ENCODE measurements at regions not wholly inside any gene's neighbourhood (a gene's known extent, or its start where the extent isn't known, plus 50 kb on each side); places are given as distances from the start of the nearest gene placed in this dataset.

- Histone ChIP-seq H3K4me1 (no peaks in the 10 kb centered on the region), H3K36me3 (ENCODE audit: control insufficient read depth, insufficient read depth, low read length) (no peaks in the 10 kb centered on the region), H3K27ac (no peak overlapping the region), H3K27me3 (ENCODE audit: control insufficient read depth, insufficient read depth, low read length) (no peaks in the 10 kb centered on the region), H3K9ac (no peak overlapping the region), H3K4me2 (ENCODE audit: low read length) (no peak overlapping the region), H2AFZ (no peak overlapping the region), H3K79me2 (no peaks in the 10 kb centered on the region), H3K4me3 (ENCODE audit: low read depth, low read length) (no peak overlapping the region), H3K9me3 (ENCODE audit: control insufficient read depth, low read length) (no peaks in the 10 kb centered on the region)
- TF ChIP-seq CTCF (IDR thresholded peaks at IDR 0.05), result no peak
Measured at GRCh38 chr2:175836361-175836760, 165.7 kb downstream of the LNPK start.

GRCh38 chr2:175834477-175834876 is 167.6 kb downstream of the LNPK start:
- no peak for TF ChIP-seq CTCF (IDR thresholded peaks at IDR 0.05)
- H3K36me3 ChIP-seq (ENCODE audit: control insufficient read depth, insufficient read depth, low read length), result no peaks in the 10 kb centered on the region

GRCh38 chr2:175832866-175833265 is 169.2 kb downstream of the LNPK start:
- no peak for TF ChIP-seq CTCF (IDR thresholded peaks at IDR 0.05)
- Histone ChIP-seq H3K79me2 (no peaks in the 10 kb centered on the region), H3K9me3 (ENCODE audit: control insufficient read depth, low read length) (no peaks in the 10 kb centered on the region), H3K4me1 (no peaks in the 10 kb centered on the region), H3K4me2 (ENCODE audit: low read length) (no peak overlapping the region), H2AFZ (no peak overlapping the region), H3K36me3 (ENCODE audit: control insufficient read depth, insufficient read depth, low read length) (no peaks in the 10 kb centered on the region), H3K27ac (no peak overlapping the region), H3K27me3 (ENCODE audit: control insufficient read depth, insufficient read depth, low read length) (no peaks in the 10 kb centered on the region), H3K9ac (no peak overlapping the region), H3K4me3 (ENCODE audit: low read depth, low read length) (no peak overlapping the region)

More at GRCh38 chr2:175834477-175834876, 167.6 kb downstream of the LNPK start:
- Histone ChIP-seq H3K27me3 (ENCODE audit: control insufficient read depth, insufficient read depth, low read length) (no peaks in the 10 kb centered on the region), H3K4me3 (ENCODE audit: low read depth, low read length) (no peak overlapping the region), H3K4me2 (ENCODE audit: low read length) (no peak overlapping the region), H2AFZ (no peak overlapping the region), H3K27ac (no peak overlapping the region), H3K79me2 (no peaks in the 10 kb centered on the region), H3K9ac (no peak overlapping the region), H3K4me1 (no peaks in the 10 kb centered on the region), H3K9me3 (ENCODE audit: control insufficient read depth, low read length) (no peaks in the 10 kb centered on the region)

GRCh38 chr2:175829741-175830140 is 172.3 kb downstream of the LNPK start:
- H2AFZ ChIP-seq, result no peak overlapping the region
- no peak overlapping the region for H3K9ac ChIP-seq
- H3K4me3 ChIP-seq (ENCODE audit: low read depth, low read length), result no peak overlapping the region
- no peak for TF ChIP-seq CTCF (IDR thresholded peaks at IDR 0.05)
- H3K9me3 ChIP-seq (ENCODE audit: control insufficient read depth, low read length), result no peaks in the 10 kb centered on the region
- no peaks in the 10 kb centered on the region for H3K4me1 ChIP-seq
- no peaks in the 10 kb centered on the region for H3K79me2 ChIP-seq
- no peak overlapping the region for H3K27ac ChIP-seq
- H3K4me2 ChIP-seq (ENCODE audit: low read length), result no peak overlapping the region
- no peaks in the 10 kb centered on the region for H3K27me3 ChIP-seq (ENCODE audit: control insufficient read depth, insufficient read depth, low read length)
- no peaks in the 10 kb centered on the region for H3K36me3 ChIP-seq (ENCODE audit: control insufficient read depth, insufficient read depth, low read length)

- Histone ChIP-seq H3K27ac (no peak overlapping the region), H3K4me1 (no peaks in the 10 kb centered on the region), H3K9ac (no peak overlapping the region), H3K27me3 (ENCODE audit: control insufficient read depth, insufficient read depth, low read length) (no peaks in the 10 kb centered on the region), H3K4me3 (ENCODE audit: low read depth, low read length) (no peak overlapping the region), H3K4me2 (ENCODE audit: low read length) (no peak overlapping the region), H3K9me3 (ENCODE audit: control insufficient read depth, low read length) (no peaks in the 10 kb centered on the region), H3K36me3 (ENCODE audit: control insufficient read depth, insufficient read depth, low read length) (no peaks in the 10 kb centered on the region), H2AFZ (no peak overlapping the region), H3K79me2 (no peaks in the 10 kb centered on the region)
- no peak for TF ChIP-seq CTCF (IDR thresholded peaks at IDR 0.05)
Measured at GRCh38 chr2:175827856-175828255, 174.2 kb downstream of the LNPK start.

Measured in parathyroid adenoma (tissue), 2 donors.